DOHH2 (cell line): ENCODE measurements at regions not wholly inside any gene's neighbourhood (a gene's known extent, or its start where the extent isn't known, plus 50 kb on each side); places are given as distances from the start of the nearest gene placed in this dataset.

Source experiments
- H3F3A ChIP-seq: fragments of 200-600 bp; sonication (generic), shearing (Covaris generic); 2 replicates; pipeline ENCODE4 v1.6.0; 2016; ENCODE audit warnings: antibody characterized with exemption, mild to moderate bottlenecking; ENCODE audit not compliant: control insufficient read depth, insufficient read depth
- H3K27ac ChIP-seq: fragments of 200-600 bp; sonication (generic); 2 replicates; pipeline ENCODE4 v1.5.1; 2014; ENCODE audit warnings: low read depth, mild to moderate bottlenecking, low read length, moderate library complexity
- H3K27me3 ChIP-seq: fragments of 200-600 bp; sonication (generic); 2 replicates; pipeline ENCODE4 v1.6.1; 2014; ENCODE audit warnings: mild to moderate bottlenecking, low read length, mixed read lengths; ENCODE audit not compliant: control insufficient read depth
- H3K36me3 ChIP-seq: fragments of 200-600 bp; sonication (generic); 2 replicates; pipeline ENCODE4 v1.6.1; 2014; ENCODE audit warnings: mild to moderate bottlenecking, low read length, moderate library complexity, mixed read lengths; ENCODE audit not compliant: control insufficient read depth
- H3K4me1 ChIP-seq: fragments of 200-600 bp; sonication (generic); 2 replicates; pipeline ENCODE4 v1.6.1; 2014; ENCODE audit warnings: mild to moderate bottlenecking, low read length, mixed read lengths; ENCODE audit not compliant: control insufficient read depth
- H3K4me2 ChIP-seq: fragments of 200-600 bp; sonication (generic); 2 replicates; pipeline ENCODE4 v1.6.0; 2014; ENCODE audit warnings: mild to moderate bottlenecking, low read length, moderate library complexity
- H3K4me3 ChIP-seq: fragments of 200-600 bp; sonication (generic); 2 replicates; pipeline ENCODE4 v1.5.1; 2014; ENCODE audit warnings: mild to moderate bottlenecking, low read length, mixed read lengths
- H3K79me2 ChIP-seq: fragments of 200-600 bp; sonication (generic); 2 replicates; pipeline ENCODE4 v1.6.1; 2014; ENCODE audit warnings: mild to moderate bottlenecking, low read length, mixed read lengths; ENCODE audit not compliant: control insufficient read depth
- H3K9me2 ChIP-seq: fragments of 200-600 bp; sonication (generic); replicated peaks from 2 replicates; pipeline ENCODE4 v1.6.1; 2014; ENCODE audit warnings: mild to moderate bottlenecking, low read length, mixed read lengths; ENCODE audit not compliant: control insufficient read depth
- H3K9me3 ChIP-seq: fragments of 200-600 bp; sonication (generic); 2 replicates; pipeline ENCODE4 v1.6.1; 2014; ENCODE audit warnings: antibody characterized with exemption, low read length, mixed read lengths; ENCODE audit not compliant: control insufficient read depth, insufficient read depth
- H4K20me1 ChIP-seq: fragments of 200-600 bp; sonication (generic); 2 replicates; pipeline ENCODE4 v1.6.0; 2014; ENCODE audit warnings: low read depth, mild to moderate bottlenecking, antibody characterized with exemption, low read length, moderate library complexity; ENCODE audit not compliant: control insufficient read depth, insufficient read depth
- CTCF ChIP-seq: fragments of 200-600 bp; sonication (generic); IDR thresholded peaks from one replicate; pipeline ENCODE4 v1.5.1; 2014; ENCODE audit warnings: antibody characterized with exemption, mild to moderate bottlenecking, low read depth, low read length; ENCODE audit not compliant: poor library complexity, severe bottlenecking
- EZH2phosphoT487 ChIP-seq: fragments of 200-600 bp; sonication (generic); IDR thresholded peaks from 2 replicates; pipeline ENCODE4 v1.6.1; 2017; ENCODE audit warnings: borderline replicate concordance, mild to moderate bottlenecking, antibody characterized with exemption, low read length, moderate library complexity, mixed read lengths

DNA sequence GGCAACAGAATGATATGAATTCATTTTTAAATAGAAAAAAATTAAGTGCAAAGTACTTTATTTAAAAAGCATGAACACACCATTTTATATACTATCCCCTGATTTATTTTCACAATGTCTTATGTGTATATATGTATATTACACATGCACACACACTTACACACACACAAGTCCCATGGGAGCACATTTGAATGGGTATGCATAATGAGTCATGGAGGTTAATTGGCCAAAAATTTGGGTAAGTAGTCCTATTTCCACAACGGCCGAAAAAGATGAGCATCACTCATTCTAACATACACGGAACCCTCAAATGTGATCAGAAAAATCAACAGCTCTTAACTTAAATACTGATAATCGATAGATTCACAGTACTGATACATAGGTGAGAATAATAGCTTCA lies 97.4 kb upstream of the NABP1 start:
- Histone ChIP-seq H3K79me2 (no peaks in the 10 kb centered on the region), H3K36me3 (no peaks in the 10 kb centered on the region), H3K27ac (no peak overlapping the region), H3K4me2 (no peak overlapping the region), H3F3A (no peaks in the 10 kb centered on the region), H3K9me2 (no peaks in the 10 kb centered on the region), H3K4me1 (no peaks in the 10 kb centered on the region), H3K27me3 (peaks cover 13% of the 10 kb centered on the region; the same call in 1 of the 2 replicates), H3K4me3 (no peak overlapping the region), H4K20me1 (no peaks in the 10 kb centered on the region), H3K9me3 (no peaks in the 10 kb centered on the region)
- no peak for TF ChIP-seq CTCF

DNA sequence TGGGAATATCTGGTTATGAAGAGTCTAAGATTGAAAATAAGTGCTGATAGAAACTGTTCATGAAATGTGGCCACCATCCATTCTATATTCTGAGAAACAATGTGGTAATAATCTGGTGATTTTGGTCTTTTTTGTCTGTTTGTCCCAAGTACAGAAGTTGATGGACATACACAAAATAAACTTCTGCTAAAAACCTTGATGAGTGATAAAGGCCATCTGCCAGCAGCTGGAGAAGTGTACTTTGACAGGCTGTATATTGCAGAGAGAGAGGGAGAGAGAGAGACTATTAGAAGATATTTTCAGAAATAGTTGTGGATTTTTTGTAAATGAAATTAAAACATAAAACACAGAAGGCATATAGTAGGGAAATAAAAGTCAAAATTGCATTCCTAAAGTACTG lies 96.9 kb upstream of the NABP1 start:
- Histone ChIP-seq H3K4me1 (no peaks in the 10 kb centered on the region), H4K20me1 (no peaks in the 10 kb centered on the region), H3K9me2 (no peaks in the 10 kb centered on the region), H3K9me3 (no peaks in the 10 kb centered on the region), H3K4me3 (no peak overlapping the region), H3K4me2 (no peak overlapping the region), H3K79me2 (no peaks in the 10 kb centered on the region), H3F3A (no peaks in the 10 kb centered on the region), H3K27ac (no peak overlapping the region), H3K36me3 (no peaks in the 10 kb centered on the region), H3K27me3 (peaks cover 13% of the 10 kb centered on the region; the same call in 1 of the 2 replicates)
- TF ChIP-seq CTCF (no peak), EZH2phosphoT487 (no peak)

GRCh38 chr2:191582355-191582754 lies 95.6 kb upstream of the NABP1 start:
- no peak overlapping the region for H3K27ac ChIP-seq
- TF ChIP-seq EZH2phosphoT487 = no peak
- TF ChIP-seq CTCF = no peak
- no peaks in the 10 kb centered on the region for H3F3A ChIP-seq
- H3K4me1 ChIP-seq = no peaks in the 10 kb centered on the region
- H3K9me2 ChIP-seq = no peaks in the 10 kb centered on the region
- peaks cover 8% of the 10 kb centered on the region; the same call in 1 of the 2 replicates for H3K27me3 ChIP-seq
- no peaks in the 10 kb centered on the region for H3K79me2 ChIP-seq
- H4K20me1 ChIP-seq = no peaks in the 10 kb centered on the region
- no peaks in the 10 kb centered on the region for H3K36me3 ChIP-seq
- no peak overlapping the region for H3K4me2 ChIP-seq
- H3K9me3 ChIP-seq = no peaks in the 10 kb centered on the region
- no peak overlapping the region for H3K4me3 ChIP-seq

DNA sequence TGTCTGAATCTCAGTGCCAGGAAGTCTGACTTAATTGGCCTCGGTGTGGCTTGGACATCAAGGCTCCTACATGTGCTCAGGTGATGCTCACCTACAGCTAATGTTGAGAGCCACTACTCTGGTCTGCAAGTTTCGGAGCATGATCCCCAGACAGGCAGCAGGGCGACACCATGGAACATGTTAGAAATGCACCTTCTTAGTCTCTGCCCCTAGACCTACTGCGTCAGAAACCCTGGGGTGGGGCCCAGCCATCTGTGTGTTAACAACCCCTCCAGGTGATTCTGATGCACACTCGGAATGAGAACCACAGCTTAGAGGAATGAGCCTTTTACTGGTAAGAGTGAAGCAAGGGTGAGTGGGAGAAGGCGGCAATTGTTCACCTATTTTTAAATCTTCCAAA lies 86.9 kb upstream of the NABP1 start:
- Histone ChIP-seq H3K27me3 (0 out of 2 replicates have a peak, but pooled peaks cover 2% of the 10 kb centered on the region), H4K20me1 (no peaks in the 10 kb centered on the region), H3K27ac (no peak overlapping the region), H3K79me2 (no peaks in the 10 kb centered on the region), H3K9me2 (no peaks in the 10 kb centered on the region), H3K4me3 (no peak overlapping the region), H3K9me3 (no peaks in the 10 kb centered on the region), H3K4me1 (no peaks in the 10 kb centered on the region), H3K4me2 (no peak overlapping the region), H3F3A (no peaks in the 10 kb centered on the region), H3K36me3 (no peaks in the 10 kb centered on the region)
- TF ChIP-seq CTCF (no peak), EZH2phosphoT487 (no peak)
